ENCODE measurements at regions not wholly inside any gene's neighbourhood (a gene's known extent, or its start where the extent isn't known, plus 50 kb on each side); places are given as distances from the start of the nearest gene placed in this dataset.

DNA sequence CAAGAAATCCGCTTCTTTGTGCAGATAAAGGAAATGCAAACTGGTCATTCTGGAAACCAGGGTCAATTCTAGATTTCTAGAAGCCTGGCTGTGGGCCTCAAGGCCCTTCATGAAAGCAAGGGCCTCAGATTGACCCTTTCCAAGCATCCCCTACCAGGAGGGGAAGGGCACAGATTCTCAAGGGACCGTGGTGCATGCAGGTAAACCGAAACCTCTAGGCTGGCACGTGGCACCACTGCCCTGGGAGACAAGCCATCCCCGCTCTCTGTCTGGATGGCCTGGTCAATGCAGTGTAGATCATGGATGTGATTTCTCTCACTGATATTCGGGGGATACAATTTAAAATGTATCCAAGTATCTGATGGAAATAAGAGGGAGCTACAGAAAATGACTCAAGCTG, 69.4 kb downstream of the TOMM20 start:
- no peak for DNase-seq

DNA sequence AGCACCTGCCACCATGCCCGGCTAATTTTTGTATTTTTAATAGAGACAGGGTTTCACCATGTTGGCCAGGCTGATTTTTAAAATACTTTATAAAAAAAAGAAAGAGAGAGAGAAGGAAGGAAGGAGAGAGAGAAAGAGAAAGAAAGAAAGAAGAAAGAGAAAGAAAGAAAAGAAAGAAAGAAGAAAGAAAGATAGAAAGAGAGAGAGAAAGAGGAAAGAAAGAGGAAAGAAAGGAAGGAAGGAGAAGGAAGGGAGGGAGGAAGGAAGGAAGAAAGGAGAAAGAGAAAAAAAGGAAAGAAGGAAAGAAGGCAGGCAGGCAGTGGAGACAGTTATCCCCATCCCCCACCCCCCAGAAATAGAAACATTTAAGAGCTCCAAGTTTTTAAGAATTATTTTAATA, 69.9 kb downstream of the TOMM20 start:
- no peak for DNase-seq

DNA sequence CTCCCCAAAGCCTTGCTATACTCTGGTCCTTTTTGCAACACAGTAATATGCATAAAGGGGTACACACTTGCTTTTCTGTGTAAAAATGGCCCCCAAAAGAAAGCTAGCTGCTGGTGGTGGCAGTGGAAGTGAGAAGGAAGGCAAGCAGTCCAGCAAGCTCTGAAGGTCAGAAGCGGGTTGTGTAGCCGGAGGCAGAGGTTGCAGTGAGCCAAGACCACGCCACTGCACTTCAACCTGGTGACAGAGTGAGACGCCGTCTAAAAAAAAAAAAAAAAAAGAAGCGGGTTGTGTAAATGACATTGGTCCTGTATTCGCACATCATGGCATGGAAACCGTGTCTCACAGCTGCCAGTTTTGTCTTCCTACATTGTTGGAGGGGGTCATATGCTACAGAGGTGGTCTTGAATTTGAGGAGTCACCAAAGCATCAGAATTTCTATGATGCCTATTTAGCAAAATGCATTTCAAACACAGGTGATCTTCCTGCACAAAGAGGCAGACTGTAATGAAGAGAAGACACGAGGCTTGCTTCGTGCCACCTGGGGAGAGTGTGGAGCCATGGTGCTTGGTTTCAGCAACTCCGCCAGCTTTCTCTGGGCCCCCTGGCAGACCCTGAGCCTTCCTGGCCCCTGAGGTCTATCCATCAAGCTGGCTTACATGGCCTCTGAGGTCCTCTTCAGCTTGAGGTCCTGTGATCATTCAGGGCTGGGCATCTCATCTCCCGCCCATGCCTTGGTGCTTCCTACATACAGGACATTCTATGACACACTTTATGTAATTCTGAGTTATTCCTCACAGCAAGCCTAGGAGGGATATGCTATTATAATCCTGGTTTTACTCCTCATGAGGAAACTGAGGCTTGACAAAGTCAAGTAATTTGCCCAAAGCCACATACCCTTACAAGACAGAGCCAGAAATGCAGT, 71.0 kb downstream of the TOMM20 start:
- no peak for DNase-seq

DNA sequence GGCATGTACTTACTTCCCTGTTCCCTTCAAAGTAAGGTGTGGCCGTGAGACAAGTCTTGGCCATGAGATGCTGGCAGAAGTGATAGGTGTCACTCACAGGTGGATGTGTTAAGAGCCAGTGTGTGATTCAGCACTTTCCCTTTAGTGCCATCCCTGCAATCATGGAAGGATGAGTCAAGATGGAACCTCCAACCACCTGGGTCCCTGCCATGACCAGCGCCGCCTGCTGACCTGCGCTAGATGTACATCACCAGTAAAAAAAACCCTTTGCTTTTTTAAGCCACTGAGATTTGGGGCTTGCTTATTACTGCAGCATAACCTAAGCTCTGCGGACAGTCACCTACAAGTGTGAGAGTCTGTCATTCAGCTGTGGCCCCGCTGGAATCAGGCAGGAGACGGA, 71.7 kb downstream of the TOMM20 start:
- no peak for DNase-seq

DNA sequence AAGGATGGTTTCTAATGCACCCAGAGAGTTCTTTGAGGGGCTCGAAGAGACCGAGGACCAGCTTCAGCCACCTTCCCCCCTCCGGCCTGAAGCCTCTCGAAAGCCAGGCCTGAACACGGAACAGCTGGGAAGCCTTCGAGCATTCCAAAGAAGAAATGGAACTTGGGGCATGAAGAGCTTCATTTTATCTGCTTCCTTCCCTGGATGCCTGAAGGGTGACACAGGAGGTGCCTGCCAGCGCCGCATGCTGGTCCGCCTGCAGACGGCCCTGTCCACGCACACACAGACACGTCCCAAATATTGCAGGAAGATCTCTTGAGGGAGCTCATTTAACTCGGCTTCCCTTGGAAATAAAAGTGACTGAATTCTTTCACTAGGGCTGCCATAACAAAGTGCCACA, 73.7 kb downstream of the TOMM20 start:
- DNase-seq, result no peak

DNA sequence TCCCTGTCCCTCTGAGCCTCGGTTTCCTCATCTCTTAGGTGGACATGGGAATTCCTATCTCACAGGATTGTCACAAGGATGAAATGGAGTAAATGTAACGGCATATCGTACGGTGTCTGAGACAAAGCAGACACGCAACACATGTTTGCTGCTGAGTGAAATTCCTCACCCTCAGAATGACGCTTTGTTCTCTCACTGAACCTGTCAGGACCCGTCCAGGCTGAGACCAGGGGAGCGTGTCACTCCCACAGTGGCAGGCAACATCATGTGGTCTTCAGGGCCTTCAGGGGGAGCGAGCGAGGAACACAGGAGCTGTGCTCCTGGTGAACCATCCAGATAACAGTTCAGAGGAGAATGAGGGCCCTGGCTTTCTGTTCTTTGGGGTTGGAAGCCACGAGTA, 74.2 kb downstream of the TOMM20 start:
- no peak for DNase-seq

DNA sequence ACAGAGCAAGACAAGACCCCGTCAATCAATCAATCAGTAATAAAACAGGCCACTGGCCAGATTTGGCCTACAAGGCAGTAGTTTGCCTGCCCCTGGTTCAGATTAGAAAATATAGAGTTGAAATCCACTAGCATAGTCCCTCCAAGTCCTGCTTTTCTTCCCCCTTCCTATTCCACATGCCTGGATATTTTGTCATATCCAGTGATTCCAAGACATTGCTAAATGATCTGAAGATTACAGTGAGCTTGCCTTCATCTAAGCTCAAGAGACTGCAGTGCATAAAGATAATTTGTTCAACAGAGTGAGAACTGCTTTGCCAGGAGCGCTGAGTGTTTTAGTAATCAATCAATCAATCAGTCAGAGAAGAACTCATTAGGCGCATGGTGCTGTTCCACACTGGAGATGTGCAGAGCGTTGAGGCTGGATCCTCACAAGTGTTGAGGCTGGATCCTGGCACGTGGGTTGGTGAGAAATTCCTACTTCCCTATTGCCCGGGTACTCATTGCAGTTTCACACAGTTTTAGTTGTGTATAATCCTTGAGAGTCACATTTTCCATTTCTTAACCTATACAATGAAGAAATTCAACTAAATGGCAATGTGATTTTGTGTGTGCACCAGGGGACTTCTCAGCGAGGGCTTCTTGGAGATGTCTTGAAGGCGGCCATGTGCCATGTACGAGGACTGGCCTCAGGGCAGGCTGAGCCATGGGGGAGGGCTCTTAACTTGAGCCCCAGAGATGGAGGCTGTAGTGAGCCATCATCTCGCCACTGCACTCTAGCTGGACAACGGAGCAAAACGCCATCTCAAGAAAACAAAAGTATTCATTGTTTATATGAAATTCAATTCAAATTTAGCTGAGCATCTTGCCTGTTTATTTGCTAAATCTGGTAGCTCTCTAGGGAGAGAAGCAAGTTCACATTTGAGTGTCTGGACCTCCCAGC, 76.3 kb downstream of the TOMM20 start:
- DNase-seq, result peak; percentile 50

DNA sequence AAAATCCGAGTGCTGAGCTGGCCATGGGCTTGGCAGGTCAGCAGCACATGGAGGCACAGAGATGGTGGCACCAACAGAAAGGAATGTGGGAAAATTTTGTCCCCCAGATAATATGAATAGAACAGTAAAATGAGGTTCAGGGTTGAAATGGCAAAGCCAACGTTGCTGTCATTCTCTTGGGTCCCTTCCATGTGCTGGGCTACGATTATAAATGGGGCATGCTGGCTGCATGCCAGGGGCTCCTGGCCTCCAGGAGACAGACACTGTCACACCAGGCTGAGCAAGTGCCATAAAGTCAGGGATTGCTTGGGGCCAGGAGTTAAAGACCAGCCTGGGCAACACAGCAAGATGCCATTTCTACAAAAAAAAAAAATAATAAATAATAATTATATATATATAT, 77.1 kb downstream of the TOMM20 start:
- no peak for DNase-seq

DNA sequence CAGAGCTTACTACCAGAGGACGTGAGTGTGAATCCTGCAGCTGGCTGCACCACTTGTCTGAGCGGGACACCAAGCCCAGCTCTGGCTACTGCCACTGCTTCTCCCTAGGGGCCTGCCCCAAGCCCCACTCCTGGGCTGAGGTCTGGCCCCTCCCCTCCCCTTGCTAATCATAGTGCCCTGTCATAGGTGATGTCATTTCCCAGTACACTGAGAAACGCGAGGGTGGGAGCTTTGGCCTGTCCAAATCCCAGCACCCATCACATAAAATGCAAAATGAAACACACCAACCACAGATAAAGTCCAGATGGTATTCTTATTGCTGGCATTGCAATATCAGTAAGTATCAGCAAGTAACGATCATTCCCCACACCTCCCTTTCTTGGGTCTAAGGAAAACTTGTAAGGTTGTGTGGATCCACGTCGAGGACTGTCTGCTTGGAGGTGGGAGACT, 77.7 kb downstream of the TOMM20 start:
- peak; percentile 65 for DNase-seq

DNA sequence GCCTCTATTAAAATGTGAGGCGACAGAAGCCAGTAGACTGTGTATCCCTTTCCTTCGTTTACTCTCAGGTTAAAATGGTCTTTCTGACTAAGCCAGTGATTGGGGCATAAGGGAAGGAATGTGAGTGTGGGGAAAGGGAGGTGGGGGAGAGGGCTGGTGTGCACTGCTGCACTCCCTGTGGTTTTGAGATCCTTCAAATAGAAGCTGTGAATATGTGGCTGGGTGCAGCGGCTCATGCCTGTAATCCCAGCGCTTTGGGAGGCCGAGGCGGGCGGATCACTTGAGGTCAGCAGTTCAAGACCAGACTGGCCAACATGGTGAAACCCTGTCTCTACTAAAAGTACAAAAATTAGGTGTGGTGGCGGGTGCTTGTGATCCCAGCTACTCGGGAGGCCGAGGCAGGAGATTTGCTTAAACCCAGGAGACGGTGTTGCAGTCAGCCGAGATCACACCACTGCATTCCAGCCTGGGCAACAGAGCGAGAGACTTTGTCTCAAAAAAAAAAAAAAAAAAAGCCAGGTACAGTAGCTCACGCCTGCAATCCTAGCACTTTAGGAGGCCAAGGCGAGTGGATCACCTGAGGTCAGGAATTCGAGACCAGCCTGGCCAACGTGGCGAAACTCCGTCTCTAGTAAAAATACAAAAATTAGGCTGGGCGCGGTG, 78.8 kb downstream of the TOMM20 start:
- peak; percentile 83 for DNase-seq

DNA sequence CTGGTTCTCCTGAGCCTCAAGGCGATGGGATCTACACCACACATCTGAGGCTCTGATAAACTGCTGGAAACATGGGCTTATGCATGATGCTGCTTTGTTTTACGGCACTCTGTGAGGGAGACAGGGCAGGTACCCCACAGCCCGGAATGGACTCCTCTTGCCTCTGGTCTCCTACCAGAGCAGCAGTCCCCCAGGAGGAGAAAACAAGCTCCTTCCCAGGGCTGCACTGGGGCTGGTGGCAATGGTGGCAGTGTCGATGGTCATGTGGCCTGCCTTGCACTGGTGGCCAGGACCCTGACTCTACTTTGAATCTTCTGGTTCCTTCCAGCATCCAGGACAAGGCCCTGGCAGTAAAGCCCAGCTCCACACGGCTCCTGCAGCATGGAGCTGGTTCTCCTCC, 79.4 kb downstream of the TOMM20 start:
- no peak for DNase-seq

DNA sequence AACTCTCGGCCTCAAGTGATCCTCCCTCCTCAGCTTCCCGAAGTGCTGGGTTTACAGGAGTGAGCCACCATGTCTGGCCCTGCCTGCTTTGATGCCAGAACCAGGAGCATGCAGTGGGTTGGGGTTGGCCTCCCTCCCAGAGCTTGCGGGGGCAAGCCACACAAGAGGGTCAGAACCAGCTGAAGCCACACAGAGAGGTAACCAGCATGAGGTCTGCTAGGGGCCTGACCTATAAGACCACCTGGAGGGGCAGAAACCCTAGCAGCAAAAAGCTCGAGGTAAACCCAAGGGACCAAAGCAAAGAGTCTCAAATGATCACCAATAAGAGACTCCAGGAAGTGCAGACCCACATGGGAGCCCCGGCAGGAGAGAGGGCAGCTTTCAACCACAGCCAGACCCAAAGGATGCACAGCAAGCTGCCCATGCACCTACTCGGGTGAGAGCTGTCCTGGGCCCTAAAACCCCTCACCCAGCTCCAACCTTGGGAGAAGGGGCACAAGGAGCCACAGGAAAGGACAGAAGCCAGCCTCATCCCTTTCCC, 81.2 kb downstream of the TOMM20 start:
- DNase-seq, result no peak

DNA sequence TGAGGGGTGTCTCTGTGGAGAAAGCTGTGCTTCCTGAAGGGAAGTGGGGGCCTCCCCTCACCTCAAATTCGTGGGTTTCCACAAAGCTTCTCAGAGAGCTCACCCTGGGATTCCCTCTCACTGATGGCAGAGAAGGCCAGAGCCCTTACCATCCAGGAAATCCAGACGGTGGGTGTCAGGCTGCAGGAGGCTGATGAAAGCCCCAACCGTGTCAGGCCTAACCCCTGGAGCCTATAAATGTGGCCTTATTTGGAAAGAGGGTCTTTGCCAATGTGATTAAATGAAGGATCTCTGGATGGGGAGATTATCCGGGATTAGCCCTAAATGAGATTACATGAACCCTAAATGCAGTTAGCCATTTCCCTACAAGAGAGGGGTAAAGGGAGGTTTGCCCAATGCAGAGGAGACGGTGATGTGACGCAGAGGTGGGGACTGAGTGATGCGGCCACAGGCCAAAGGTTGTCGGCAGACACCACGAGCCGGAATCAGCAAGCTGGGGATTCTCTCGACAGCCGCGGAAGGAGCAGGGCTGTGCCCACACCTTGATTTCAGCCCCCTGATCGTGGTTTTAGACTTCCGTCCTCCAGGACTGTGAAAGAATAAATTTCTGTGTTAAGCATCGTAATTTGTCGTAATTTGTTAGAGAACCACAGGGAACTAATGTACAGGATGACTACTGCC, 82.6 kb downstream of the TOMM20 start:
- DNase-seq, result no peak

DNA sequence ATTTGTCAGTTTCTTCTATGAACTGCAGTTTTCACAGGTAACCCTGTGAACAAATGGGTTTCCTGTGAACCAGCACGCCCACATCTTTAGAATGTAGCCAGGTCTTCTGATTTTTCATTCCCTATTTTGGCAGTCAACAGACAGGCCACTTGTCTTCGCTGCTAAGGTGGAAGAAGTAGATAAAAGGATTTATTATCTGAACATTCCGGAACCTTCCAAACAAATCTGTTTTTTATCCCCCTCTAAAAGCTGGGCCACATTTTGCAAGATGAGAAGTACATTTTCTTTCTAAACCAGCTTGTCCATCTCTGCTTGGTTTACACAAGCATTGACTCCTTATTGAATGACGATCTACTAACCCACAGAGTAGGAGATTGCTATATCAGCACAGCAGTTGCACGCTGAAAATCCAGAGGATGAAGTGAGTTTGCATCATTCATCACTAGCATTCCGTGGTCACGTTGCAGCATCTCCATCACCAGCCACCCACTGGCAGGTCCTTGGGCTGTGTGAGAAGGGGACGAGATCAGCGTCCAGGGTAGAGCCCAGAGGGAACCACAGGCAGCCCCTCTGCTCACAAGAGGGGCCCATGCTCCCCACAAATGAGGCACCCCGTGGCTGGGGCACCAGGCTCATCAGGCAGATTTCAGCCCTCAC, 83.5 kb downstream of the TOMM20 start:
- DNase-seq, result peak; percentile 80

DNA sequence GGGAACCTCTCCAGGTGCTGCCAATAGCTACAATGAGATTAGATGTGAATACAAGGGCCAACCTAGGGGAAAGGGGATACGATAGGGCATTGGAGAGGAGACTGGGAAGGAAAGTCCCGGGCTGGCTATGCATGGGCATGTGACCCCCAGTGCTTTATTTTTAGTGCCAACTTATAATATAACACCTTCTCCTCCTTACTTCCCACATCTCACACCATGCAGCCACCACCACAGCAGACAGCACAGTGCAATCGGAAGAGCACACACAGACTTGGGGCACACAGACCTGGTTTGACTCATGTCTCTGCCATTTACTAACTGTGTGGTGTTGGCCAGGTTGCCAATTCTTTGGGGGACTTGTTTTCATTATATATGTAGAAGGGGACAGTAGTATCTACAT, 85.4 kb downstream of the TOMM20 start:
- DNase-seq, result no peak

DNA sequence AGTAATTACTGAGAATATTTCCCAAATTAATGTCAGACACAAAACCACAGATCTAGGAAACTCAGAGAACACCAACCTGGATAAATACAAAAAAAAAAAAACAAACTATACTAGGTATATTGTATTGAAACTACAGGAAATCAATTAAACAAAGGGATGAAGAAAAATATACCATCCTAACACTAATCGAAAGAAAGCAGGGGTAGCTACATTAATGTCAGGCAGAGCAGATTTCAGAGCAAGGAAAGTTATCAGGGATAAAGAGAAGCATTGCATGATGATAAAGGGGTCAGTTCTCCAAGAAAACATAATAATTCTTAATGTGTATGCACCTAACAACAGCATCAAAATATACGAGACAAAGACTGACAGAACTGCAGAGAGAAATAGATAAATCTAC, 89.9 kb downstream of the TOMM20 start:
- DNase-seq, result no peak

DNA sequence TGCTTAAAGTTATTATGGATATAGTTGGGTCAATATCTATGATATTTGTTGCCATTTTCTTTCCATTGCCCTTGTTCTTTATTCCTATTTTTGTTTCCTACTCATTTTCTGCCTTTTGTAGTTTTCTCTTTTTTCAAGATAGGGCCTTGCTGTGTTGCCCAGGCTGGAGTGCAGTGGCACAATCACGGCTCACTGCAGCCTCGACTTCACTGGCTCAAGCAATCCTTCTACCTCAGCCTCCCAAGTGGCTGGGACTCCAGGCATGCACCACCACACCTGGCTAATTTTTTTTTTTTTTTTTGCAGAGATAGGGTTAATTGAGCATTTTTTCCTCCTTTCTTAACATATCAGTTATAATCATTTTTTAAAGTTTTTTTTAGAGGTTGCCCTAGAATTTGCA, 92.7 kb downstream of the TOMM20 start:
- no peak for DNase-seq

DNA sequence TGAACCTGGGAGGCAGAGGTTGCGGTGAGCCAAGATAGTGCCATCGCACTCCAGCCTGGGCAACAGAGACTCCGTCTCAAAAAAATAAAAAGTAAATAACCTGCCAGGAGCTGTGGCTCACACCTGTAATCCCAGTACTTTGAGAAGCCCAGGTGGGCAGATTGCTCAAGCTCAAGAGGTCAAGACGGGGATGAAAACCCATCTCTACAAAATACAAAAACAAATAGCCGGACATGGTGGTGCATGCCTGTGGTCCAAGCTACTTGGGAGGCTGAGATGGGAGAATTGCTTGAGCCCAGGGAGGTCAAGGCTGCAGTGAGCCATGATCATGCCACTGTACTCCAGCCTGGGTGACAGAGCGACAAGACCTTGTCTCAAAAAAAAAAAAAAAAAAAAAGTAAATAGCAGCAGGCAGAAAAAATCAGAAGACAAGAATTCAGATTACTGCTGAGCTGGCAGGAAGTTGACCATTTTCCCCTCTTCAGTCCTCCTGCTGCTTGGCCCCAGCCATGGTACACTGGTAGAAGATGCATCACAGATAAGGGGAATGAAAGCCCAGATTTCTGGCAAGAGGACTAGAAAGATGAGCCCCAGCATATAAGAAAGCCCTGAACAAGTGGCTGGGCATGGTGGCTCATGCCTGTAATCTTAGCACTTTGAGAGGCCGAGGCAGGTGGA, 97.6 kb downstream of the TOMM20 start:
- no peak for DNase-seq

DNA sequence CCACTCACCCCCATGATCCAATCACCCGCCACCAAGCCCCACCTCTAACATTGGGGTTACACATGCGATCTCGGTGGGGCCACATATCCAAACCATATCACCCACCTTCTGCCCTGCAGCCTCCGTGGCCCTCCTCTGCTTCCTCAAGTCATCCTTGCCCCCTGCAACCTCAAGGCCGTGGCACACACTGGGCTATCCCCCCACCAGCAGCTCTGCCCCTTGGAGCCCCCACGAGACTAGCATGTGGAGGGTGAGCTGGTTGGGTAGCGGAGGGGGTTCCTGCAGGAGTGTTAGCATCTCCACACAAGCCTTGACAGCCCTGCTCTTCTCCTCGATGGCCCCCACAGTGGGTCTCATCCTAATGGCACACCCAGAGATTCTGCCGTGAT, 100.8 kb downstream of the TOMM20 start:
- no peak for DNase-seq

DNA sequence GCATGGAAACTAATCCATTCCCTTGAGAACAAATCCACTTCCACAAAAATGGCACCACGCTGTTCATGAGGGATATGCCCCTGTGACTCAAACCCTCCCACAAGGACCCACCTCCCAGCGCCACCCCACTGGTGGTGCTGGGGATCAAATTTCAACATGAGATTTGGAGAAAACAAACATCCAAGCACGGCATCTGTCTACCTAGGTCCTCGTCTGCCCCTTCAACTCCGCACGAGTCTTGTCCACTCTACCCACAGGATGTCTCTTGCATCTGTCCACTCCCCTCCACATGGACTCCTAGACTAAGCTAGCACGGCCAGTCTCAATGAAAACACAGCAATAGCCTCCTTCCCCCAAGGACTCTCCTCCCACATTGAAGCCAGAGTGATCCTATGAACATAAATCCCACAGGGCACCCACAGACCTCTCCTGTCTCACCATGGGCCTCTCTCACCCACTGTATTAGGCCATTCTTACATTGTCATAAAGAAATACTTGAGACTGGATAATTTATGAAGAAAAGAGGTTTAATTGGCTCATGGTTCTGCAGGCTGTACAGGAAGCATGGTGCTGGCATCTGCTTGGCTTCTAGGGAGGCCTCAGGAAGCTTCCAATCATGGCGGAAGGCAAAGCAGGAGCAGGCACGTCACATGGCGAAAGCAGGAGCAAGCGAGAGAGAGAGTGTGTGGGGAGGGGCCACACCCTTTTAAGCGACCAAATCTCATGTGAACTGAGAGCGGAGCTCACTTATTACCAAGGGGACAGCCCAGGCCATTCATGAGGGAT, 101.4 kb downstream of the TOMM20 start:
- no peak for DNase-seq
